GDM1 (cell line): ENCODE measurements at regions not wholly inside any gene's neighbourhood (a gene's known extent, or its start where the extent isn't known, plus 50 kb on each side); places are given as distances from the start of the nearest gene placed in this dataset.
"Not testable (repeated sequence)": the region's sequence is repeated elsewhere in the genome, so short reads cannot be mapped to it uniquely, and the experiment has no call there.

Source experiments
- DNase-seq: peaks from one replicate; lab custom pipeline; 2025; lab: John Stamatoyannopoulos, UW

GRCh38 chr2:145411493-145411892, 891.6 kb upstream of the ZEB2 start:
- no peak for DNase-seq

- DNase-seq: no peak
These were observed 890.2 kb upstream of the ZEB2 start for GRCh38 chr2:145410086-145410485.

GRCh38 chr2:145408980-145409379, 889.1 kb upstream of the ZEB2 start:
- DNase-seq: no peak

- no peak for DNase-seq
These were observed 884.8 kb upstream of the ZEB2 start for GRCh38 chr2:145404690-145405089.

- DNase-seq: no peak
These were observed 882.9 kb upstream of the ZEB2 start for GRCh38 chr2:145402706-145403277.

- DNase-seq: no peak
These were observed 879.2 kb upstream of the ZEB2 start for GRCh38 chr2:145399131-145399530.

- no peak for DNase-seq
These were observed 874.3 kb upstream of the ZEB2 start for GRCh38 chr2:145394181-145394580.

GRCh38 chr2:145386973-145387372, 867.1 kb upstream of the ZEB2 start:
- no peak for DNase-seq

GRCh38 chr2:145383961-145384360, 864.0 kb upstream of the ZEB2 start:
- DNase-seq: no peak

- no peak for DNase-seq
These were observed 860.6 kb upstream of the ZEB2 start for GRCh38 chr2:145380436-145381017.

- DNase-seq: no peak
These were observed 860.0 kb upstream of the ZEB2 start for GRCh38 chr2:145379934-145380333.

GRCh38 chr2:145374165-145374564, 854.2 kb upstream of the ZEB2 start:
- no peak for DNase-seq

- DNase-seq: not testable (repeated sequence)
These were observed 847.4 kb upstream of the ZEB2 start for GRCh38 chr2:145367334-145367733.

- no peak for DNase-seq
These were observed 846.4 kb upstream of the ZEB2 start for GRCh38 chr2:145366341-145366740.

- DNase-seq: no peak
These were observed 840.3 kb upstream of the ZEB2 start for GRCh38 chr2:145360129-145360790.

GRCh38 chr2:145359561-145359960, 839.6 kb upstream of the ZEB2 start:
- DNase-seq: no peak

- DNase-seq: no peak
These were observed 836.1 kb upstream of the ZEB2 start for GRCh38 chr2:145356056-145356455.

- DNase-seq: no peak
These were observed 832.6 kb upstream of the ZEB2 start for GRCh38 chr2:145352484-145352883.

- DNase-seq: no peak
These were observed 832.0 kb upstream of the ZEB2 start for GRCh38 chr2:145351864-145352425.

- no peak for DNase-seq
These were observed 830.1 kb upstream of the ZEB2 start for GRCh38 chr2:145350011-145350410.

- DNase-seq: no peak
These were observed 824.3 kb upstream of the ZEB2 start for GRCh38 chr2:145344076-145344724.

- DNase-seq: no peak
These were observed 823.4 kb upstream of the ZEB2 start for GRCh38 chr2:145343287-145343686.

GRCh38 chr2:145341536-145341935, 821.6 kb upstream of the ZEB2 start:
- no peak for DNase-seq
